Neural cell (in vitro differentiated cells): ENCODE measurements at regions not wholly inside any gene's neighbourhood (a gene's known extent, or its start where the extent isn't known, plus 50 kb on each side); places are given as distances from the start of the nearest gene placed in this dataset.

Experiments
- H2AFZ ChIP-seq: fragments of 200-600, 300-800 bp; sonication (generic), shearing (Covaris generic); 2 replicates; pipeline ENCODE4 v1.6.0; 2014; ENCODE audit warnings: low read depth, mild to moderate bottlenecking, antibody characterized with exemption, low read length, moderate library complexity
- H3F3A ChIP-seq: fragments of 200-600 bp; shearing (Covaris generic); 2 replicates; pipeline ENCODE4 v1.6.1; 2016; ENCODE audit warnings: mild to moderate bottlenecking, moderate library complexity, mixed read lengths, antibody characterized with exemption, low read length; ENCODE audit not compliant: insufficient read depth, poor library complexity, severe bottlenecking
- H3K27ac ChIP-seq: fragments of 200-600, 300-800 bp; sonication (generic), shearing (Covaris generic); 2 replicates; pipeline ENCODE4 v1.5.1; 2014; ENCODE audit warnings: mild to moderate bottlenecking, low read length, moderate library complexity
- H3K27me3 ChIP-seq: fragments of 300-800, 200-600 bp; sonication (generic), shearing (Covaris generic); 2 replicates; pipeline ENCODE4 v1.6.0; 2014; ENCODE audit warnings: mild to moderate bottlenecking, low read depth, low read length, moderate library complexity; ENCODE audit not compliant: insufficient read depth
- H3K36me3 ChIP-seq: fragments of 300-800, 200-600 bp; sonication (generic), shearing (Covaris generic); 2 replicates; pipeline ENCODE4 v1.5.1; 2014; ENCODE audit warnings: mild to moderate bottlenecking, antibody characterized with exemption, low read length, moderate library complexity; ENCODE audit not compliant: insufficient read depth
- H3K4me2 ChIP-seq: fragments of 300-800, 200-600 bp; sonication (generic), shearing (Covaris generic); 2 replicates; pipeline ENCODE4 v1.6.0; 2014; ENCODE audit warnings: mild to moderate bottlenecking, low read length
- H3K4me3 ChIP-seq: fragments of 300-800, 200-600 bp; sonication (generic), shearing (Covaris generic); 2 replicates; pipeline ENCODE4 v1.5.1; 2014; ENCODE audit warnings: mild to moderate bottlenecking, low read length, moderate library complexity
- H3K79me2 ChIP-seq: fragments of 200-600 bp; shearing (Covaris generic); replicated peaks from 2 replicates; pipeline ENCODE4 v1.6.0; 2014; ENCODE audit warnings: mild to moderate bottlenecking, low read length, moderate library complexity; ENCODE audit not compliant: insufficient read depth
- H3K9ac ChIP-seq: fragments of 300-800, 200-600 bp; sonication (generic), shearing (Covaris generic); 2 replicates; pipeline ENCODE4 v1.6.1; 2016; ENCODE audit warnings: mild to moderate bottlenecking, low read length, mixed read lengths
- H3K9me2 ChIP-seq: fragments of 200-600 bp; shearing (Covaris generic); 2 replicates; pipeline ENCODE4 v1.6.1; 2016; ENCODE audit warnings: mild to moderate bottlenecking, low read length, mixed read lengths; ENCODE audit not compliant: insufficient read depth
- H3K9me3 ChIP-seq: fragments of 200-600, 300-800 bp; sonication (generic), shearing (Covaris generic); 2 replicates; pipeline ENCODE4 v1.6.1; 2016; ENCODE audit warnings: mild to moderate bottlenecking, mixed run types, low read length, moderate library complexity, mixed read lengths
- H4K20me1 ChIP-seq: fragments of 200-600 bp; shearing (Covaris generic); 2 replicates; pipeline ENCODE4 v1.6.1; 2016; ENCODE audit warnings: mild to moderate bottlenecking, mixed run types; ENCODE audit not compliant: insufficient read depth
- EP300 ChIP-seq: fragments of 450-650 bp; conservative IDR thresholded peaks from 2 replicates; pipeline ENCODE4 v1.6.1; 2014; ENCODE audit warnings: antibody characterized with exemption, mild to moderate bottlenecking, moderate library complexity; ENCODE audit not compliant: poor library complexity, severe bottlenecking
- EZH2 ChIP-seq: fragments of 200-600, 300-800 bp; shearing (Covaris generic), sonication (generic); IDR thresholded peaks from 2 replicates; pipeline ENCODE4 v1.6.1; 2014; ENCODE audit warnings: antibody characterized with exemption, low read length, borderline replicate concordance, mild to moderate bottlenecking; ENCODE audit not compliant: insufficient read depth, poor library complexity, severe bottlenecking
- MXI1 ChIP-seq: fragments of 450-650 bp; conservative IDR thresholded peaks from 2 replicates; pipeline ENCODE4 v1.6.1; 2014; ENCODE audit warnings: antibody characterized with exemption, mild to moderate bottlenecking; ENCODE audit not compliant: poor library complexity, severe bottlenecking
- POLR2AphosphoS5 ChIP-seq: IDR thresholded peaks from 2 replicates; pipeline ENCODE4 v1.6.1; 2012
- RAD21 ChIP-seq: fragments of 450-650 bp; conservative IDR thresholded peaks from 2 replicates; pipeline ENCODE4 v1.6.1; 2014; ENCODE audit warnings: antibody characterized with exemption, mild to moderate bottlenecking, moderate library complexity
- SMC3 ChIP-seq: fragments of 450-650 bp; conservative IDR thresholded peaks from 2 replicates; pipeline ENCODE4 v1.6.1; 2014; ENCODE audit warnings: antibody characterized with exemption, mild to moderate bottlenecking, moderate library complexity; ENCODE audit not compliant: poor library complexity
- TAF1 ChIP-seq: IDR thresholded peaks from 2 replicates; pipeline ENCODE4 v1.6.1; 2012; ENCODE audit warnings: low read depth
- TF ChIP-seq, protein P1 (sequence below): fragments of 450-650 bp; IDR thresholded peaks from 2 replicates; pipeline ENCODE4 v1.5.1; 2014; ENCODE audit warnings: antibody characterized with exemption, mild to moderate bottlenecking, moderate library complexity; ENCODE audit not compliant: poor library complexity, severe bottlenecking
- TF ChIP-seq, protein P2 (sequence below): IDR thresholded peaks from 2 replicates; pipeline ENCODE4 v1.6.1; 2012; ENCODE audit warnings: borderline replicate concordance

DNA sequence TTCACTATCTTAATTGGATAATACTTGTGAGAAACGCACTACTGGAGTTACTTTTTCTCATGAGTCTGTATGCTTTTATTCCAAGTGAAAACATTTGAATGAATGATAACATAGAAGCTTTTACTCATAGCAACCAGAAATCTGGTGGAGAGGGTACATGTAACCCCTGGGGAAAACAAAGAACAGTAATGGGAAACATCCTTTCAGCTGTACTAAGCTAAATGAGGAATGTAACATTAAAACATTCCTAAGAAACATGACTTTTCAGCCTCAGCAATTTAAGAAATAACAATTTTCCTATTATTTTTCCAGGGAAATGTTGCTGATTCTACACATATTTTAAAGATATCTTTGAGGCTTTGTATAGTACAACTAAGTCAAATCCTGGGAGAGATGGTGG is 97.2 kb upstream of the CEP126 start:
- no peak for TF ChIP-seq RAD21
- TF ChIP-seq TAF1: no peak
- TF ChIP-seq SMC3: no peak
- TF ChIP-seq, protein P1, sequence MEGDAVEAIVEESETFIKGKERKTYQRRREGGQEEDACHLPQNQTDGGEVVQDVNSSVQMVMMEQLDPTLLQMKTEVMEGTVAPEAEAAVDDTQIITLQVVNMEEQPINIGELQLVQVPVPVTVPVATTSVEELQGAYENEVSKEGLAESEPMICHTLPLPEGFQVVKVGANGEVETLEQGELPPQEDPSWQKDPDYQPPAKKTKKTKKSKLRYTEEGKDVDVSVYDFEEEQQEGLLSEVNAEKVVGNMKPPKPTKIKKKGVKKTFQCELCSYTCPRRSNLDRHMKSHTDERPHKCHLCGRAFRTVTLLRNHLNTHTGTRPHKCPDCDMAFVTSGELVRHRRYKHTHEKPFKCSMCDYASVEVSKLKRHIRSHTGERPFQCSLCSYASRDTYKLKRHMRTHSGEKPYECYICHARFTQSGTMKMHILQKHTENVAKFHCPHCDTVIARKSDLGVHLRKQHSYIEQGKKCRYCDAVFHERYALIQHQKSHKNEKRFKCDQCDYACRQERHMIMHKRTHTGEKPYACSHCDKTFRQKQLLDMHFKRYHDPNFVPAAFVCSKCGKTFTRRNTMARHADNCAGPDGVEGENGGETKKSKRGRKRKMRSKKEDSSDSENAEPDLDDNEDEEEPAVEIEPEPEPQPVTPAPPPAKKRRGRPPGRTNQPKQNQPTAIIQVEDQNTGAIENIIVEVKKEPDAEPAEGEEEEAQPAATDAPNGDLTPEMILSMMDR: no peak
- TF ChIP-seq EZH2: no peak
- TF ChIP-seq POLR2AphosphoS5: no peak
- TF ChIP-seq EP300: no peak
- no peak overlapping the region for H3K4me3 ChIP-seq
- no peaks in the 10 kb centered on the region for H3K36me3 ChIP-seq
- no peaks in the 10 kb centered on the region for H3K9me2 ChIP-seq
- H3K27me3 ChIP-seq: no peaks in the 10 kb centered on the region
- H3K9me3 ChIP-seq: no peaks in the 10 kb centered on the region
- H3F3A ChIP-seq: no peaks in the 10 kb centered on the region
- no peak overlapping the region for H3K27ac ChIP-seq
- H3K4me2 ChIP-seq: no peak overlapping the region
- H2AFZ ChIP-seq: no peak overlapping the region
- no peak overlapping the region for H3K9ac ChIP-seq
- no peaks in the 10 kb centered on the region for H3K79me2 ChIP-seq
- no peaks in the 10 kb centered on the region for H4K20me1 ChIP-seq

DNA sequence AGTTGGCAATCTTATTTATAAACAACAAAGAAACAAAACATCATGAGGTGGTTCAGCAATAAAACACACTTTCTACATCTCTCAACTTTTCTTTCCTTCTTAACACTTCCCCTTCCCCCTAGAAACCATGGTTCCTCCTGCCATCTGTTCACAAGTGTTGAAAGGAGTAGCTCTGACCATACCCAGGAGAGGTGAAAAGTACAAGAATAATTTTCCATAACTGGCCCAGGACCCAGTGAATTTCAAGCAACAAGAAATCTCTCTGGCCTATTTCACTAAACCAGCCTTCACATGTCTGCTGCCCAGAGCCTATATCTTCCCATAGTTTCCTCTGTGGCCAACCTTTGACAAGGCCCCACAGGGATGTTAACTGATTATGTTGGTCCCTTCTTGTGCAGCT is 98.2 kb upstream of the CEP126 start:
- no peak overlapping the region for H2AFZ ChIP-seq
- TF ChIP-seq SMC3 (no peak), EP300 (no peak), MXI1 (no peak), EZH2 (no peak), RAD21 (no peak), TAF1 (no peak), POLR2AphosphoS5 (no peak)
- TF ChIP-seq, protein P1: no peak
- TF ChIP-seq, protein P2, sequence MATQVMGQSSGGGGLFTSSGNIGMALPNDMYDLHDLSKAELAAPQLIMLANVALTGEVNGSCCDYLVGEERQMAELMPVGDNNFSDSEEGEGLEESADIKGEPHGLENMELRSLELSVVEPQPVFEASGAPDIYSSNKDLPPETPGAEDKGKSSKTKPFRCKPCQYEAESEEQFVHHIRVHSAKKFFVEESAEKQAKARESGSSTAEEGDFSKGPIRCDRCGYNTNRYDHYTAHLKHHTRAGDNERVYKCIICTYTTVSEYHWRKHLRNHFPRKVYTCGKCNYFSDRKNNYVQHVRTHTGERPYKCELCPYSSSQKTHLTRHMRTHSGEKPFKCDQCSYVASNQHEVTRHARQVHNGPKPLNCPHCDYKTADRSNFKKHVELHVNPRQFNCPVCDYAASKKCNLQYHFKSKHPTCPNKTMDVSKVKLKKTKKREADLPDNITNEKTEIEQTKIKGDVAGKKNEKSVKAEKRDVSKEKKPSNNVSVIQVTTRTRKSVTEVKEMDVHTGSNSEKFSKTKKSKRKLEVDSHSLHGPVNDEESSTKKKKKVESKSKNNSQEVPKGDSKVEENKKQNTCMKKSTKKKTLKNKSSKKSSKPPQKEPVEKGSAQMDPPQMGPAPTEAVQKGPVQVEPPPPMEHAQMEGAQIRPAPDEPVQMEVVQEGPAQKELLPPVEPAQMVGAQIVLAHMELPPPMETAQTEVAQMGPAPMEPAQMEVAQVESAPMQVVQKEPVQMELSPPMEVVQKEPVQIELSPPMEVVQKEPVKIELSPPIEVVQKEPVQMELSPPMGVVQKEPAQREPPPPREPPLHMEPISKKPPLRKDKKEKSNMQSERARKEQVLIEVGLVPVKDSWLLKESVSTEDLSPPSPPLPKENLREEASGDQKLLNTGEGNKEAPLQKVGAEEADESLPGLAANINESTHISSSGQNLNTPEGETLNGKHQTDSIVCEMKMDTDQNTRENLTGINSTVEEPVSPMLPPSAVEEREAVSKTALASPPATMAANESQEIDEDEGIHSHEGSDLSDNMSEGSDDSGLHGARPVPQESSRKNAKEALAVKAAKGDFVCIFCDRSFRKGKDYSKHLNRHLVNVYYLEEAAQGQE: no peak

More for the DNA sequence above, 98.2 kb upstream of the CEP126 start:
- H3K9me2 ChIP-seq: no peaks in the 10 kb centered on the region
- no peaks in the 10 kb centered on the region for H3K36me3 ChIP-seq
- no peaks in the 10 kb centered on the region for H4K20me1 ChIP-seq
- no peaks in the 10 kb centered on the region for H3K27me3 ChIP-seq
- no peak overlapping the region for H3K27ac ChIP-seq
- no peaks in the 10 kb centered on the region for H3K9me3 ChIP-seq
- H3K9ac ChIP-seq: no peak overlapping the region
- no peak overlapping the region for H3K4me3 ChIP-seq
- H3K4me2 ChIP-seq: no peak overlapping the region
- no peaks in the 10 kb centered on the region for H3K79me2 ChIP-seq
- H3F3A ChIP-seq: no peaks in the 10 kb centered on the region
